GM19043 (cell line): ENCODE measurements at regions not wholly inside any gene's neighbourhood (a gene's known extent, or its start where the extent isn't known, plus 50 kb on each side); places are given as distances from the start of the nearest gene placed in this dataset.
"Not testable (repeated sequence)": the region's sequence is repeated elsewhere in the genome, so short reads cannot be mapped to it uniquely, and the experiment has no call there.

Experiments
- ATAC-seq: cut with Tn5 transposase; IDR thresholded peaks from one replicate; pipeline ENCODE4 v1.9.1; 2021; ENCODE audit warnings: low read depth; ENCODE audit not compliant: unreplicated experiment

DNA sequence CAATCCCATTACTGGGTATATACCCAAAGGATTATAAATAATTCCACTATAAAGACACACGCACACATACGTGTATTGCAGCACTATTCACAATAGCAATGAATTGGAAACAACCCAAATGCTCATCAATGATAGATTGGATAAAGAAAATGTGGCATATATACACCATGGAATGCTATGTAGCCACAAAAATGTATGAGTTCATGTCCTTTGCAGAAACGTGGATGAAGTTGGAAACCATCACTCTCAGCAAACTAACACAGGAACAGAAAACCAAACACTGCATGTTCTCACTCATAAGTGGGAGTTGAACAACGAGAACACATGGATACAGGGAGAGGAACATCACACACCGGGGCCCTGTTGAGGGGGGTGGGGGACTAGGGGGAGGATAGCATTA lies 619.0 kb downstream of the LIG4 start:
- ATAC-seq = not testable (repeated sequence)

DNA sequence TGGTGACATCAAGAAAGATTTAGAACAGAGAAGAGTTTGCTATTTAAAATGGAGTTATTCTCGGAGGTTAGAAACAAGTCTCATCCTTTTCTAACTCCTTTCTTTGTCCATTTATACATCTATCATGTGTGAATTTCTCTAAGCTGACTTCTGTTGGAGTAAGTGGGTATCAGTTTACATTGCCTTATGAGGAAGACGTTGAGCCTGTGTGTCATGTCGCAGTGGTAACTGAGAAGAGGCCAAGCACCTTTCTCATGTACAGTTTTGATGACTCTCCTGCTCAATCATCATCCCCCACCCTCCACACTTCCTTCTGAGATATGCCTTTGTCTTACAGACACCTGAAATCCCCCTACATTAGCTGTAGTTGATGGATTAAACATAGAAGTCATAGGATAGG lies 624.8 kb downstream of the LIG4 start:
- ATAC-seq = no peak

DNA sequence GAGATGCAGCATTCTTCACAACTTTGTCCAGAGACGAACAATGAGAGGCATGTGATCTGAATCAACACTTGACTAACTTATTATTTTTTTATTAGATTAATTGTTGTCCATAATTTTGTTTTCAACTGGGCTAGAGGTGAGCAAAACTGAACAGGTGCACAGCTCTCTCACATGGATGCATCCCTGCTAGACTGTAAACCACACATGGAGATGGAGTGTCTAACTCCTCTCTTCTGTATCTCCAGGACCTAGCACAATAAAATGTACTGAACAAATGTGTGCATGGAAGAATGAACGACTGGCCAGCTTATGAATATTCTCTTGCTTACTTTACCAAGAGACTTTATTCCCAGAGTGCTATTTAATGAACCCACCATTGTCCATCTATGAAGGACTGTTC lies 627.7 kb downstream of the LIG4 start:
- no peak for ATAC-seq

DNA sequence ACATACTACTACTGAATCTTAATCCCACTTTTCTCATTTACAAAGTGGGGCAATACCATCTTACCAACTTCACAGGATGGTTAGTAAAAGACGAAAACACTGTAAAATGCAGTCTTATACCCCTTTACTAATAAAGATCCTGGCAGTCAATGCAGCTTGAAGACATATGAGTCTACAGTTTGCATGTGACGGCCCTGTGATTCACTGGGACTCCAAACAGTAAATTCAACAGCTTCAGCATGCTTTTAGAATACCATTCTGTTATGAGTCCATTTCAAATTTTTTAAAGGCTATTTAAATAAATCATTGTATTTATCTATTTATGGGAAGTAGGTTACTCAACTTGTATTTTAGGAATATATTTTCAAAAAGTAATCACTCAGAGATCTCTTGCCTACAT lies 629.1 kb downstream of the LIG4 start:
- no peak for ATAC-seq

DNA sequence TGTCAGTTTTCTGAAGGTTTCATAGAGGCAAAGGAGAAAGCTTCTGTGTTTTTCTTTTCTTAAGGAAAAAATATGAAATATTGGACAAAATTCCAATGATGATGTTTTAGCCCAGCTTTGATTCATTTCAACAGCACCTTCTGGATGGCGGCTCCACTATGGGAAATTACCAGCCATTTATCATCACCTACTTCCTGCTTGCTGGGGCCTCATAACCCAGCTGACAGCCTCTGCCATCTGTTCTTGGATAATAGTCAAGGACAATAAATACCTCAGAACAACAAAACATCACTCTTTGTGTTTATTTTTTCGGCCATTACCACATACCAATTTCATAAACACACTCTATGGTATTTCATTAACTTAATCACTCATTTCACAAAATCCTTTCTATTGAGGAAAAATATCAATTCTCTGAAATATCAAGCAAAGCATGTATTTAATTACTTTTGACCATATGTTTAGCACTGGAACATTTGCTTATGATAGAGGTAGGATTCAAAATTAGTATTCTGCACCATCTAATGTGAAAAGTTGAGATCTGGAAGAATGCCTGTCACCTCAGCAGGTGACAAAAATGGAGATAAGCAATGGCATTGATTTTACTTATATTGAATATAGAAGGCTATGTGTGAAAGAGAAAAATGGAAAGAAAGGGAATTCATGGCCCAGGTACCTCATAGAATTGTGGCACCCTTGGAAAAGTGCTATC lies 629.7 kb downstream of the LIG4 start:
- no peak for ATAC-seq

DNA sequence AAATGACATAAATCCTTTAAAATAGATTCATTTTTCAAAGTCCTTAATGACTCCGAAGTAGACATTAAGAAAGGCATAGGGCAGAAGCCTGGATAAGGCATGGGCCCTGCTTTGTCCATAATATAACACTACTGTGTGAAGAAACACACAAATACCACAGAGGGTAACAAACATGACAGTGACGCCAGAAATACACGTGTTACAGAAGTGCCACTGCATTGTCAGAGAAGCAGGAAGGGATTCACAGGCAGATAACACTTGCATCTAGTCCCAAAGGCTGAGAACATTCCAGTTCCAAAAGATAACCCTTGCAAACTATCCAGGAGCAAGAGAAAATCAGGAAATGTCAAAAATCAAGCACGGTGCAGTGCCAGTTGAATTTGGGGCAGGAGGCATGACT lies 633.2 kb downstream of the LIG4 start:
- ATAC-seq = no peak

DNA sequence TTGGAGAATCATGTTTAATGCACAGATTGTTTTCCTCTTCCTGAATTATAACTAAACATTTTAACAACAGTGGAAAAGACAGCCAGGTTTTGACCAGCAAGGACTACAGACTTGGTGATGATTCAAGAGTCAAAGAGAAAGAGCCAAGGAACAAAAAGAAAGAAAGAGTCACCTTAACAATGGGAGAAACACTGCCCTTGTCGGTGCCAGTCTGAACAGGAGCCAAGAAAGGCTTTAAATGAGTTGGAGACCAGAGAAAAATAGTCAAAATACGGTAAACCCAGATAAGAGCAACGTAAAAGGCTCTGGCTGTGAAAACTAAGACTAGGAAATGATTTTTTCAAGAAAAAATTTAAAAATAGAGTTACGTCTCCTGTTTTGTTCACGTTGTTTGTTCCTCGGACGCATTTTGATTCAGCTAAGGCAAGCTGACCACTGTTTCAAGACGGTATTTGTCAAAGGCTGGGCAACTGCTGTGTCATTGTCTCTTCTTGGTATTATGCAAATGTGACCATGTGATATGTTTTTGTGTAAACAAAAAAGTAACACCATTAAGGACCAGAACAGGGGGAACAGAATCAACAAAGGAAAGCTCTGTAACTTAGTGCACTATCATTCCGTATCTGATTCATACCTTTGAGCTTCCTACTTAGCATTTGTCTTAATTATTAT lies 634.5 kb downstream of the LIG4 start:
- no peak for ATAC-seq

DNA sequence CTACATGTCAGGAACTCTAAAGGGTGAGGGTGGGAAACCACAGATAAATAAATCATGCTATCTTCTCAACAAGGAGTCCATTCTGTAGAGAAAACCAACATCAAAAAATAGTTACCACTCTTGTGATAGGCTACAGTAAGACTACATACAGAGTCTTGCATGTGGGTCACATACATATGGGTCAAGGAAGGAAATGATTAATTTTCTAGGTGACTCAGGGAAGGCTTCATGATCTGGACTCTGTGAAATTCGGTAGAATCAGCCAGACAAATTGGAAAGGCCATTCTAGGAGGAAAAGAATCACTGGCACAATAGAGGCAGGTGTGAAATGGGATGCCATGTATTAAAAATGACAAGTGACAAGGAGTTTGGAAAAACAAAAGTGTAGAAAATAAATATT lies 638.9 kb downstream of the LIG4 start:
- ATAC-seq = no peak

DNA sequence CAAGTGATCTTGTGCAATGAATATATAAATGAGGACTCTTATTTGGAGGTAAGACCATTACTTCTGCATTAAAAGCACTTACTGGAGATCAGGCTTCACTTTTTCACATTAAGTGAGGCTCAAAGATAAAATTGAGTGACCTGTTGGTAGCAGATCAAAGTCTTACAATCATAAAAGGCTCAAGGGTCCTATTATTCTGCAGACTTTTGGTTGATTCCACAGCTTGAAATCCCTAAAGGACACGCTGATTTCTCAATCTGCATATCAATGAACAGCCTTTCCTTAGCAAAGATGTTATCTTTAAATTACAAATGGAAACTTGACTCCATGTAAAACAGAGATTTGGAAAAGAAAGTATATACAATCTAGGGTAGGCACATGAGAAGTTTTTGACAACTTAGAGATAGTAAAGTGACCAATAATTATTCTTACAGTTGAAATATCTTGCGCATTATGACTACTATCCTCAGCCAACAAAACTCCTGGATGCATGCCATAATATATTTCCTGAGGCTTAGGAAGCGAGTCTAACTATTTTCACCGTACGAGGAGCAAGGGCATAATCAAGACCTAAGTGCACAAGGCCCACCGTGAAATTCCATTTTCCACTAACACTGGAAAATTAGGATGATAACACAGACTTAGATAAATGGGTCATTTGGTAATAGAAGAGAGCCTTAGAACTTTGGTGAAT lies 640.7 kb downstream of the LIG4 start:
- ATAC-seq = no peak

DNA sequence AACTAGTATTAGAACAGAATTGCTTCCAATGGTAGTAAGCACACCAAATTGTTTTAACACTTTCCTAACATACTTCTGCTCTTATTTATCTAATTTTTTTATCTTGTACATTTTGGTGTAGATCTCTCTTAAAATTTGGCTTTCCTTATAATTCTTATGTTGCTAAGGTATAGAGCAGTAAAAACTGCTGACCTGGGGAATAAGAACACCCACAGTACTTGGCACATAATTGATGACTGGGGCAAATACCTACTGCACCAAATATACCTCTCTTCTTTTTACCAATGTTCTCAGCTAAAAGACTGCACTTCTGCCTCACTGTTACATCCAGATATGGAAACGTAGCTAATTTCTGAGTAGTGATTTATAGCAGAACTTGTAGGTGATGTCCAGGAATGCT lies 642.2 kb downstream of the LIG4 start:
- ATAC-seq = no peak

DNA sequence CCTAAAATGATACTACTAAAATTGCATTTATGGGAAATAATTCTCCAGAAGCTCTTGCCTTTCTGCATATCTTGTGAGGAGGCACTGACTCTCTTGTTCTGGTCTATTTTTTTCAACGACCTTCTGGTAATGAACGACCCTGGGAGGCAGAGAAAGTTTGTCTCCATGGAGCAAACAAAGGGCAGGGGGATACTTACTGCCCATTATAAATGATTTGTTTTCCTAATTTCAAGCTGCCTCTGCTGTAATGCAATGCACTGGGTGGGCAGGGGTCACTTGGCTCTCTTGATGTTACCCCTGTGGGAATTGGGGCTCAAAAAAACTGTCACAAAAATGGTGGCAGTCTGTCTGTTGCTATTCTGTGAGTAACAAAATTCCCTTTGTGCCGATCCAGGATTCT lies 643.2 kb downstream of the LIG4 start:
- no peak for ATAC-seq

DNA sequence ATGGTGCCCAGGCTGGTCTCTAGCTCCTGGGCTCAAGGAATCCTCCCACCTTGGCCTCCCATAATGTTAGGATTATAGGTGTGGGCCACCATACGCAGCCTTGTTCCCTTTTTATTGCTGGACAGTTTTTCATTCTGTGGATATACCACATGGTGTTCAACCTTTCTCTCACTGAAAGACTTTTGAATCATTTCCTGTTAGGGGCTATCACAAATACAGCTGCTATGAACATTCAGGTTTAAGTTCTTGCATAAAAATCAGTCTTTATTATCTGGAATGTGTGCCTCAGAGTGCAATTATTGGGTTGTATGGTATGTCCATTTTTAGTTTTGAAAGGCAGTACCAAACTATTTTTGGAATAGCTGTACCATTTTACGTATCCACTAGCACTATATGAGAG lies 647.2 kb downstream of the LIG4 start:
- ATAC-seq = no peak

DNA sequence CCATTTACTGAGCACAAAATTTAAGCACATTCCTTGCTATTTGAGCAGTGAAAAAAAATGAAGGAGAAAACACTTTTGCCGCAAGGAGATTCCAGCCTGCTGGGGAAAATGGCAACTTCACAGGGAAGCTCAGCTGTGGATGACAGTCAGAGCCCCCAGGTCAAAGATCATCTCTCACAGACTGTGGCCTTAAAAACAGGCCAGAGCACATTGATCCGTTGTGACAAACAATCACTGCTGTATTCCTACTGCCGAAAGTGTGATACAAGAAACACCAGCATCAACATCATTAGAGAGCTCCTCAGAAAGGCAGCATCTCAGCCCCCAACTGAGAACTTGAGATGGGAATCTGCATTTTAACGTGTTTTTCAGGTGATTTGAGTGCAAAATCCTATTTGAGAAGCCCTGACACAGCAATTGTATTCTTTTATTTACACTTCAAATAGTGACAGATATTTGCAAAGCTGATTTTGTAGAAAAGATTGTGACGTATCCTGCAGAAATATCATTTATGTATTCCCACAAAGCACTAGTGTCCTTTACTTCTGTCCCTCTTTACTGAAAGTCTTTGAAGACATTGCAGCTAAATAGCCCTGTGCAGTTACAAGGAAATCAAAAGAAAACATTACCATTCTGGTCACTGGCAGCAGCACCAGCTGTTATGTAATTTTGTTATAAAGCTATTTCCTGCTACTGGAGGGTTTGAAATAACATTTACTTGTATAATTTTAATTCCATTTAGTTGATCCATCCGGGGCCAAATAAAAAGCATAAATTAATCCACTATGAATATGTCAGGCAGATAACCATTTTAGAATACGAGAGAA lies 652.0 kb downstream of the LIG4 start:
- ATAC-seq = no peak

DNA sequence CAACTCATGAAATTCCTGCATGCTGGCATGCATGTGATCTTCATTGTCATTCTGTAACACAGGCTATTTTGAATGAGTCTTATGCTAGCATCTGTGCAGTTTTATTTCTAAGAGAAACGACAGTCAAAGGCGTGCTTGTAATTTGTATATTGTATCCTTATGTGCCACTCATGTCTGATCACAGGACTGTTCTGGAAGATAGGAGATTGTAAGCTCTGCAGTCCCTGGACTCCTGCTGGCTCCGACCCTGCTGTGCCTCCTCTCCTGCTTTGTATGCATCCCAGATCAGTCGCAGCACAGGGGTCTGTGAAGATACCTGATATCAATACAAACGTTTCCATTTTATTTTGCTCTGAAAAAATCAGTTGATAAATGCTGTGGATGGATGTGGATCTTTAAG lies 653.1 kb downstream of the LIG4 start:
- no peak for ATAC-seq

DNA sequence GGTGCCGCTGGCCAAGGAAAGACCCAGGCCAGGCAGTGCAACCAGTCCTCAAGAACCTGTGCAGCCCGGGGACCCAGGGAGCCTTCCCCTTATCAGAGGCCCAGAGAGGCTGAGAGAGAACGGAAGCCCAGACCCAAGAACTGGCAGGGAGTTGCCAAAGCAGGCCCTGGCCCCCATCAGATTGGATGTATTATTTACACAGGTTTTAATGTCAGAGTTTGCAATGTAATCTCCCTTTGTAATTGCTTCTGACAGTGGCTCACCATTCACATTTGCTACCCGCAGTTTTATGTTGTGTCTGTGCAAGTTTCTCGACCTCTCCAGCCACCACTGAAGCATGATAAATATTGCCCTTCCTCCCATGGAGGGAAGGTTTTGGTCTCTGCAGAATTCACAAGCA lies 660.9 kb downstream of the LIG4 start:
- no peak for ATAC-seq

DNA sequence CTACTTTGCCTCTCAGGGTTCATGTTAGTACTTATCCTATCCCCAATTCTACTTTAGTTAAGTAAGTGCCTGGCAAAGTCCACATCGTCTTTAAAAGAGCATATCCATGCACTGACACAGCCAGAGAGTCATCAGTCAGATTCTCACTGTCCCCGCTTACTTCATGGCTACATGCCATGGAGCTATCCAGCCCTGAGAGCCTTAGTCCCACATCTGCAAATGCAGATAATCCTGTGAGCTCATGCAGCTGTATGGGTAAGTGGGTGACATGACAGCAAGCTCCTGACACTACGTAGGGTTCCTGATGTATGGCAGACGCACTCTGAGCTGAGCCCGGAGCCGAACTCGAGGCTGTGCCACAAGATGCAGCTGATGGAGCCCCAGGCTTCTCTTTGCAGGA lies 661.5 kb downstream of the LIG4 start:
- no peak for ATAC-seq

DNA sequence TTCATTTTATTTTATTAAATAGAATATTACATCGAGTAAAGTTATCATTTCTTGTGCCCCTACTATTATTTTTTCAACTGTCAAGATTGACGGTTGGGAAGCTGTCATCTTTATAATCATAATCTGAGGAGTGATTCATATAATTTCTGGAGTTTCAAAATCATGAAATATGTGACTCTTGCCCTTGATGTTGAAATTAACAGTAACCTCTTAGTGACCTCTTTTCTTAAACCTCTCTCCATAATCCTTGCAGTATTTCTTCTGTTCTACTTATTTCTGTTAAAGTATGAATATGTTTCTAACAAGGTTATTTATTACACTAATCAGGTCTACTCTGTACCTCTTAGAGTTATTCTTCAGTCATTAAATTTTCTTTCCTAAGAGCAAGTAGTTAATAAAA lies 663.8 kb downstream of the LIG4 start:
- no peak for ATAC-seq

DNA sequence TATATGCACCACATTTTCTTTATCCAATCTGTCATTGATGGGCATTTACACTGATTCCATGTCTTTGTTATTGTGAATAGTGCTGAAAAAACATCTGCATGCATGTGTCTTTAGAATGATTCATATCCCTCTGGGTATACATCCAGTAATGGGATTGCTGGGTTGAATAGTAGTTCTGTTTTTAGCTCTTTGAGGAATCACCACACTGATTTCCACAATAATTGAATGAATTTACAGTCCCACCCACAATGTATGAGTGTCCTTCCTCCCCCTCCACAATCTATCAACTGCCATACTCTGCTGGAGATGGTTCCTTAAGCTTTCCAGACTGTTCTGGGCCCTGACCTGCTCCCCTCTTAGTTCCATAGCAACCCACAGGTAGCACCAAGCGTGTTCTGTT lies 667.0 kb downstream of the LIG4 start:
- ATAC-seq = no peak

DNA sequence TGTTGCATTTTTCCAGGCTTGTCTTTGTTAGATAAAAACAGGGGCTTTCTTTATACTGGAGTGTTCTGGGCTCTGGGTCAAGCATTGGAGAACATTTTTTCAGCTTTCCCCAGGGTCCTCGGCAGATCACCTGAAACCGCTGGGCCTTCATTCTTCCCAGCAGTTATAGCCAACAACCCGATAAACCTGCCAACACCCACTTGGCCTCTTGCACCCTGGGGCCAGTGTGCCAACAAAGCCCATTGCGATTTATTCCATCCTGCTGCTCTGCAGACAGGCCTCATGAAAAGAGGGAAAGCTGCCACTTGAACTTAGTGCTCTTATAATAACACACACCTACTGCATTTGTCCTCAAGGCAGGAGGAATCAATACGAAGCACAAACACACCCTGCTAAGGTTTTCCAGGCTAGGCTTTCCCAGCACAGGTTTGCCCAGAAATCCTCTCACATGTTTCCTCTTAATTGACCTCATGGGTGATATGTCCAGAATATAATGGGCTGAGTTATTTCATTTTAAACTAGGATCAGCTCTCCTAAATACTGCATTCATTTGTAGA lies 669.3 kb downstream of the LIG4 start:
- ATAC-seq = no peak

DNA sequence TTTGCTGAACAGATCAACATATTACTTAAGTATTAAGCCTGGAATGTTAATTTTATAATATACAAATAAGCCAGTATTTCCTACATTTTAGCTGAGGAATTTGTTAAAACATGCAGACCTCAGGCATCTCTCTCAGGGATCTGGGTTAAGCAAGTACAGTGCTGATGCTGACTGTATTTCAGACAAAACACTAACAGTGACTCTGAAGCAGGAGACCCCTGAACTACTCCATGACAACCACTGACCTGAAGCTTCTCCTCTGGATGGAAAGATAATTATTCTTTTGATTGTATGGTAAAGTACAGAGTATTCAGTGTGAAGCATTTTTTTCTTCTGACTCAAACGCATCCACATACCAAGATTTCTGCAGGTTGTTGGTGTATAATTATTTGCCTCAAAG lies 680.8 kb downstream of the LIG4 start:
- ATAC-seq = no peak

DNA sequence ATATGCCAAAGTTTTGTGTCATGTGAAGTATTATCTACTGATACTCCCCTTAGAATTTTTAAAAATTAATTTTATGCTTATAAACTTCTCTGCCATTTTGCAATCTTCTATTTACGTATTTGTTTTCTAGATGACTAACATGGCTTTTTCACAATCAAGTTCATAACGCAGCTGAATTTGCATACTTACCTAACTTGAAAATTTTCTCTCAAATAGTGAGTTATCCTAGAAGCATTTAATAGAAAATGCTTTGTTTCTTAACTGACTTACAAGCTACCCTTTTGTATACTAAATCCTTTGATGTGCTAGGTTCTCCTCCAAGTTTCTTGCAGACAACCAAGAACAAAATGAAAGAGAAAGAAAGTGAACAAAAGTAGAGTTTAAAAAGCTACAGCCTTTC lies 683.5 kb downstream of the LIG4 start:
- ATAC-seq = no peak
